HG02678 (cell line): ENCODE measurements at regions not wholly inside any gene's neighbourhood (a gene's known extent, or its start where the extent isn't known, plus 50 kb on each side); places are given as distances from the start of the nearest gene placed in this dataset.
"Not testable (repeated sequence)": the region's sequence is repeated elsewhere in the genome, so short reads cannot be mapped to it uniquely, and the experiment has no call there.

Source experiments
- ATAC-seq: cut with Tn5 transposase; IDR thresholded peaks from one replicate; pipeline ENCODE4 v1.9.1; 2021; ENCODE audit warnings: mild to moderate bottlenecking, moderate library complexity; ENCODE audit not compliant: unreplicated experiment

- peak; percentile 61 for ATAC-seq
Observed at GRCh38 chr7:81839708-81840369, 70.0 kb upstream of the HGF start.

GRCh38 chr7:81833401-81833800 is 63.6 kb upstream of the HGF start:
- no peak for ATAC-seq

DNA sequence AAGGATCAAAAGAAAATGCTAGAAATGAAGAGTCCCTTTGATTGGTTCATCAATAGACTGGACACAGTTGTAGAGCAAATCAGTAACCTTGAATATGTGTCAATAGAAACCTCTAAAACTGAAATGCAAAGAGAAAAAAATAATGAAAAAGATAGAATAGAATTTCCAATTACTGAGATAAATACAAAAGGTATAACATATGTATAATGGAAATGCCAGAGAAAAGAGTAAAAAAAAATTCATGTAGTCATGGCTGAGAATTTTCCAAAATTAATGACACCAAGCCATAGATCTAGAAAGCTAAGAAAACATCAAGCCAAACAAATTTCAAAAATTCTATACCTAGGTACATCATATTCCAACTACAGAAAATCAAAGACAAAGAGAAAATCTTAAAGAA is 62.0 kb upstream of the HGF start:
- no peak for ATAC-seq

DNA sequence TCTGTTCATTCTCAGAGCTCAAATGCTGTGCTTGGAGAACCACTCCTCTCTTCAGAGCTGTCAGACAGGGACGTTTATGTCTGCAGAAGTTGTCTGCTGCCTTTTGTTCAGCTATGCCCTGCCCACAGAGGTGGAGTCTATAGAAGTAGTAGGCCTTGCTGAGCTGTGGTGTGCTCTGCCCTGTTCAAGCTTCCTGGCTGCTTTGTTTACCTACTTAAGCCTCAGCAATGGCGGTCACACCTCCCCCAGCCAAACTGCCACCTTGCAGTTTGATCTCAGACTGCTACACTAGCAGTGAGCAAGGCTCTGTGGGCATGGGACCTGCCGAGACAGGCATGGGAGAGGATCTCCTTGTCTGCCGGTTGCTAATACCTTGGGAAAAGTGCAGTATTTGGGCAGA is 59.7 kb upstream of the HGF start:
- not testable (repeated sequence) for ATAC-seq

- no peak for ATAC-seq
Observed at GRCh38 chr7:81822811-81823210, 53.0 kb upstream of the HGF start.

DNA sequence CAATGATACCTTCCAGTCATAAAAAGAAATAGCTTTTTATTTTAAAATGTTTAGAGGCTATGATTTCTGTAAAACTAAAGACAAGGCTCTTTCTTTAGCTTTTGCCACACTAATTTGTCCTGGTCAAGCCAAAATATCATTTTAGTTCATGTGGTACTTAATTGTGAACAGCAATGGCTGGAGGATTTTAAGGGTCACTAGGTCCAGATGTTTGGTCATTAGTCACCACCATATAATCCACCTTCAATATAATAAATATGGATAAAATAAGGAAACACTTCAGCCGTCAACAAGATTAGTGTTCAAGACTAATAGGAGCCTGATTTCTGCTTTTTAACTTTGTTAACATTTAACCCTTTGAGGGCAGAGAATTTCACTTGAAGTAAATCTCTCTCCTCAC is 50.0 kb upstream of the HGF start:
- no peak for ATAC-seq
